ENCODE measurements at regions not wholly inside any gene's neighbourhood (a gene's known extent, or its start where the extent isn't known, plus 50 kb on each side); places are given as distances from the start of the nearest gene placed in this dataset.

DNA sequence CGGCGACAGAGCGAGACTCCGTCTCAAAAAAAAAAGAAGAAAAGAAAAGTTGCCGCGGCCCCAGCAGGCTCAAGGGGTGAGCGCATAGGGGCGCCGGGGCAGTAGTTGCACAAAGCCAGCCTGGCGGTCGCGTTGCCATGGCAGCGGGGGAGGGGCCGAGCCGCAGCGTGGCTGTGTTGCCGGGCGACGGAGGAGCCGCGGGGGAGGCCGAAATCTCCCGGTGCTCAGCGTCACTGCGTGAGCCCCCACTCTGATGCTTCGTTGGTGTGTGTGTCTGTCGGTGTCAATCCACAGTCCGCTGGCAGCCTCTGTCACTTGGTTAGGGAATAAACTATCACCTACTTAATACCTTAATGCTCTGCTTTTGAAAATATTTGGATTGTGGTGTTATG, 82.9 kb upstream of the C1QTNF9B start:
- DNase-seq (ENCODE audit: low read depth in 3 of 3, low spot score in 1 of 3) = peak; percentile 56 to 78 (median 58)

DNA sequence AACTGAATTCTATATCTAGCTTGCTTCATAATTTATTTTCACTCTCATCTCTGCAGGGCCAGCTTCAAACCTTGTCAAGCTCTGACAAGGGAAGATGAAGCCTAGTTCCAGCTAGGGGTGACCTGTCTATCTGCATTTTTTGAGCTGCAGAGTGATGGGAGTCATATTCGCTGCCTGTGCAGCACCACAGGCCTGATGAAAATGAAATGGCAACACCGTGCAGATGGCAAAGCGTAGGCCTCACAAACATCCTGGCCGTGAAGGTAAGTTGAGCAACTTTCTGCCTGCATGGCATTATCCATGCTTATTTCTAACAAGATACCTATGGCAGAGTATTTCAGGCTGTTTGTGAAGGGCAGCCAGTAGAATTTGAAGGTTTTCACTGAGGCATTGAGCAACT, 86.4 kb upstream of the C1QTNF9B start:
- DNase-seq (ENCODE audit: low read depth in 3 of 3, low spot score in 1 of 3) = no peak

DNA sequence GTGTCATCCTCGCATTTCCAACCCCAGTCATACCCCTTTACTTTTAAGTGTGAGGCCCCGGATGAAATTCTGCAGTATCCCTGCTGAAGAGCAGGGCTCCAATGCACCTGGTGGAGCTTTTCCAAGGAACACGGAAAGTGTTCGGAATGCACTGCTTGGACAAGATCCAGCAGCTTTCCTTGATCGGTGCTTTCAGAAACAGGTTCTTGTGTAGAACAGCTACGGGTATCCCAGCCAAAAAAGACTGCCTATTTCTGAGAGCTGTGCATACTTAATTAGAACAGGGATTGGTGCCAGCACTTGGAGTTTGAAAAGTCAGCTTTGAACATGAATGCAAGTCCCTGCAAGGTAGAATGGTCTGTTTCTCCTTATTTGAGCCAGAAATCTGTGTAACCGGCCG, 87.2 kb upstream of the C1QTNF9B start:
- DNase-seq (ENCODE audit: low read depth in 3 of 3, low spot score in 1 of 3) = no peak

DNA sequence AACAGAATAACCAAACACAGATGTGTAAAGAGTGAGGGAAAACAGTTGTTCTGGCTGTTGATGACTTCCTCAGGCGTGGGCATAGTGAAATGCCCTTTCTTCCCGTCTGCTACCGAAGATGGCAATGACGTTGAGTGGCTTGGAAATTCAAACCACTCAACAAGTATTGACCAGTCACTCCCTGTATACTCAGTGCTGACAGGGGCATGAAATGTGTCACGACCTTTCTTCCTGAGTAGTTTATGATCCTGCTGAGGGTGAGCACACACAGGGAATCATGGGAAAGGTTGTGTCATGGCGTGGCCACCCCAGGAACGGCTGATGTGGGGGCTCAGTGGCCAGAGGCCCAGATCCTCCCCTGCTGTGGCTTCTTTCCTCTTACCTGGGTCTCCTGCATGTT, 87.8 kb upstream of the C1QTNF9B start:
- no peak for DNase-seq (ENCODE audit: low read depth in 3 of 3, low spot score in 1 of 3)

DNA sequence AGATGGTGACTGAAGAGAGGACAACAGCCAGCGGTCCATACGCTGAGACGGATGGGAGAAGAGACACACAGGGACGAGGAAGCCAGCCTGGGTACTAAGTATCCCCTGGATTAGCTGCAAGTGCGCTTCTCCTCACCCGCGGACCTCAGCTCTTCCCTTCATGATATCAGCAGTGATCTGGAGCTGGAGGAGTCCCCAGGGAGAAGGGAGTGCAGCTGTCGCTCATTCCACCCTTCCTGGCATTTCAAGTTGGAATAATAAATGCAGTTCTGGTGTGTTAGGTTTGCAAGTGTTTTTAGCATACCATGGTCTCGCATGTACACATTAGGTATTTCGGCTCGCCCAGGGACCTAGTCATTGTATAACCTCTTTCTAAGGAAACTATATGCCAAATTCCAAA, 88.5 kb upstream of the C1QTNF9B start:
- DNase-seq (ENCODE audit: low read depth in 3 of 3, low spot score in 1 of 3) = no peak

DNA sequence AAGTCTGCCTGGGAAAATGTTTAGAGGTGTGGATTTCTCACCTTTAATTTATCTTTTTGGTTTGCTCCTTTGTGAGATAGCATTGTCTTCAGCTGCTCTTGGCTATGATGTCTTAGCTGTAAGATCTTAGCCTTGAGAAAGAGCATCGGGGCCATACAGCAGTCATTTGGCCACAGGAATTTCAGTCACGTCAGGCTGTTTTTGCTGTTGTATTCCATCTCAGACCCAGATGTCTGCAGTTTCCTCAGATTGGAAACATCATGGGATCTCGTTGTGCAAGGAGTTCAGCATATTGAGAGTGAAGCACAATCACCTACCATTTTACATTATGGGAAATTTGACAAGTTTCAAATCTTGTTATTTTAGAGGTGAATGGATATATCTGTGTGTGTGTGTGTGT, 89.3 kb upstream of the C1QTNF9B start:
- no peak for DNase-seq (ENCODE audit: low read depth in 3 of 3, low spot score in 1 of 3)

DNA sequence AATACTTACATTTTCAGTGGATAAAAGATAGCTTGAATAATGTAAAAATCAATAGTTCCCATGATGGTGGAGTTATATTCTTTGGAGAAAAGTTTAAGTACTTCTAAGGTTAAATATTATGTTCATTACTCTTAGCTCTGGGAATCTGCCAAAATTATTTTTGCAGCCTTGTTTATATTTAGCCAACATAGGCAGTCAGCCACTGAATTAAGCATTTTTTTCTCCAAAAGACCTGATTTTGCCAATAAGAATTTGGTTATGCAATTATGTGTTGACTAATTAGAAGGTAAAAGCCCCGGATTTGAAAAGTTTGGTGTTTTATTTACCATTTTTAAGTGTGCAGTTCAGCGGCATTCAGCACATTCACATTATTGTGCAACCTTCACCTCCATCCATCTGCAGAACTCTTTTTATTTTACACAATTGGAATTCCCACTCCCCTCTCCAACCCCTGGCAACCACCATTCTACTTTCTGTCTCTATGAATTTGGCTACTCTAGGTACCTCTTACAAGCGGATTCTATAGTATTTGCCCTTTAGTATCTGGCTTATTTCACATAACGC, 90.1 kb upstream of the C1QTNF9B start:
- no peak for DNase-seq (ENCODE audit: low read depth in 3 of 3, low spot score in 1 of 3)

DNA sequence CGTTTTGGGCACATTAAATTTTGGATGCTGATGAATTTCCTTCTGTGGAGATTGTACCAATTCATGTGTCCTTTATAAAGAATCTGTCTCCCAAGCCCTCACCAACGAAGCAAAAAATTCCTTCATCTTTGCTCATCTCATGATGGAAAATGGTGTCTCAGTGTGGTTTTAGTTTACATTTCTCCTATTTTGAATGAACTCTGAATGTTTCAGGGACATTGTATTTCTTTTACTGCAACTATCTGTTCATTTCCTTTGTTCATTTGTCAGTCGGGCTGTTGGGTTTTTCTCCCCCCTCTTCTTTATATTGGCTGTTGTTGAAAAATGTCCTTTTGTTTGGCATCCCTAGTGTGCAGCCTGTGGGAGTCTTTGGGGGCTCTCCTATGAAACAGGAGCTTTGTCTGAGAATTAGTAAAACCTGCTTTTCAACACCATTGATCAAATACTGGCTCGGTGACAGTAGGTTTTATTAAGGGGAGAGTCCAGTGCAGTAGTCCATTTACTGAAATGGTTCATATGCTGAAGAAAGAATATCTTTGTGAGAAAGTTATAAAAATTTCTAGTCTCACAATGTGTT, 91.3 kb upstream of the C1QTNF9B start:
- no peak for DNase-seq (ENCODE audit: low read depth in 3 of 3, low spot score in 1 of 3)

DNA sequence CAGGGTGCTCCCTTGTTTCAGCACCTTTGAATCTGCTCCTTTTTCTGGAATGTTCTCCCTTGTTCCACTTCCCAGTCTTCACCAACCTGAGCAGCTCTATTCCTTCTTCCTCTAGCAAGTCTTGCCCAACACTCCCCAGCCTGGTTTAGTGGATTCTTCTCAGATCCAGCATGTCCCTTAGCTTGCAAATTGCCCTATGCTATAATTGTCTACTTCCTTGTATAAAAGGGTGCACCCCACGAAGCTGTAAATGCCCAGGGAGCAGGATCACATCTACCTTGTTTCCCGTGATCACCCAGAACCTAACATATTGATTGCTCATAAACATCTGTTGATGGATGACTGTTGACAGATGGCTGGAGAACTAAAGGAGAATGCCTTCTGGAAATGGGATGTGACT, 93.2 kb upstream of the C1QTNF9B start:
- DNase-seq (ENCODE audit: low read depth in 3 of 3, low spot score in 1 of 3) = no peak

DNA sequence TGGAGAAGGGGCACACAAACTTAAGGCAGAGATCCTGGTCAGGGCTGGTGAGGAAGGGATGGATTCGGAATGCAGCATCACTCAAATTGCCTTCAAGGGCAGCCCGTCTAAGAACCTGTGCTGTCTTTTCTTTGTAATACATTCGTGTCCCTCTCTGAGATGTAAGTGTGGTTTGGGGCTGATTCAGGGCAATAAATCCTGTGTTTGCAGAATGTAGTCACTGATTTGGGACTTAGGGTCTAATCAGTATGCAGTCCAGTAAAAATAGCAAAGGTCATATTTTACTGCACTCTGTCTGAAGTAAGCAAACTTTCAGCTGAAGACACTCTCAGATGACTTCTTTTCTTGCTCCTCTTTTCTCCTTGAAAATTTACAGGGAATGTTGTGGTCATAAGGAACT, 93.8 kb upstream of the C1QTNF9B start:
- no peak for DNase-seq (ENCODE audit: low read depth in 3 of 3, low spot score in 1 of 3)

DNA sequence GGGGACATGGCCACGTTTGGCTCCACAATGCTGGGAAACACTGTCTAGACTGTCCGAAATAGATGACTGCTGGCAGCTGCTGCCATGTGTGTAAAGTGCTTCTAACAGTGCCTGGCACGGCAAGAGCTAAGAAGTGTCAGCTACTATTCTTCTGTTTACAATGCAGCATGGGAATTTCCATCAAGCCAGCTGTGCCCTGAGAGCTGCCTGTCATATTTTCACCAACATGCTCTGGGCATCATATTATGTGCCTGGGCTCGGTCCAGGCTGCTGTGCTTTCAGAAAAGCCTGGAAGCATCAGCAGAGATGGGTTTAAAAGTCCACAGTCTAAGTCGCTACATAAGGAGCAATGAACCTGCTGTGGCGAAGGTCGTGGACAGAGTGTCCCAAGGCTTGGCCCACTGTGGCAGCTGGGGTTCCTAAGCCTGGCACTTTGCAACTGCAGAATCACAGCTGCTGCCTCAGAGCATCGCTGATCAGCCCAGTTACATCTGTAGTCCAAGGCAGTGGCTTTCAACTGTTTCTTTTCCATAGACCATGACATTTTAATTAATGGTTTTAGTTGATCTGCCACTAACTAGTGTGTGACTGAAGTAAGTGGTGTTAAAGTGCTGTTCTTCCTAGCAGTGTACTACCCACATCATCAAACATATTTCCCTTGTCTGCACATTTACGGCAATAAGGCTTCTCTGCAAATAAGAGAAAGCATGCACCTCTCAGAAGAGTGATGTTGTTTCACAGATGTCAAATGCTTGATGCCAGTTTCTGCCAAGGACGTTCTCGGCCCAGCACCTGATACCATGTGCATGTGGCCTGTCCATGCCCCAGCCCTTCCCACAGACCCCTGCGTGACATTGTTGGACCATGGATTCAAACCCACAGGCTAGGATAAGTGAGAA, 95.7 kb upstream of the C1QTNF9B start:
- no peak for DNase-seq (ENCODE audit: low read depth in 3 of 3, low spot score in 1 of 3)

DNA sequence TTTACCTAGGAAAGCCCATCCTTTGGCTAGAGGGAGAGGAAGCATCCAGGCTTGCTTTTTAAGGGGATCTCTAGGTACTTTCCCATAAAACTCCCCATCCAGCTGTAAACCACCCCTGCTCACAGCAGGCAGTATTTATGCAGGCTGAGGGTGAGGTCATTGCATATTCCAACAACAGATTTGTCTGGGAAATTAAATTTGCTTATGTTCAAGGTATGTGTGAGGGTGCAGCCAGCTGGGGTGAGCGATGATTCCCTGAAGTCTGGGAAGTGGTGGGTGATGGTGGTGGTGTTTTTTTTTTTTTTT, 96.3 kb upstream of the C1QTNF9B start:
- DNase-seq (ENCODE audit: low read depth in 3 of 3, low spot score in 1 of 3) = no peak

DNA sequence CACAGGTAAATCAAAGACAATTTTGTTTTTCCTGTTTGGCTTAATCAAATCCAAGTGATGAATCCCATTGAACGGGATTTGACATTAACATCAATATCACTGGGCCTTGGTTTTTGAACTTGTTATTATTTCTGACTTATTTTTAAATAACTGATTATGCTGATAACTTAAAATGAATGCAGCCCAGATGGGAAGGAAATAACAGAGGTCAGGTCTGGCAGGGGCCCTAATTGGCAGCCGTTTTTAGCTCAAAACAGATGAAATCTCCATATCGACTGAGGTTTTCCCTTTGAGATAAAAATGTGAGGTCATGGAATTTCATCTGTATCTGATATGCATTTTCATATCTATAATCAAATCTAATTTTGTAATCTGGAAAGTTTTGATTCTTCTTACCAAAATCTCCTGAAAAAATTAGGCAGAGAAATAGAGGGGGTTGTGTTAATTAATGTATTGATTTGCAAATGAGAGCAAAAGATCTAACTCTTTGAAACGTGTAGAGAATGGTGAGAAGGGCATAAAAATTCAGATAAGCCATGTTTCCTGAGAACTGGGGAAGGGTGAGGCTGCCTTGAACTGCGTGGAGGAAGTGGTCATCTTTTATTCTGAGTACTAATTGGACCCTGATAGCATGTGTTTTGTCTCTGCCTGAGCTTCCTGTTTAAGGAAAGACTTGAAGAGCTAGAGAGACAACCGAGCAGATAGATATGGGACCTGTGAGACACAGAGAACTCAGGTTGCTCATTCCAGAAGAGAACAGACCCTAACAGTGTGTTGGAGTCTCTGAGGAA, 98.2 kb upstream of the C1QTNF9B start:
- DNase-seq (ENCODE audit: low read depth in 3 of 3, low spot score in 1 of 3) = no peak

DNA sequence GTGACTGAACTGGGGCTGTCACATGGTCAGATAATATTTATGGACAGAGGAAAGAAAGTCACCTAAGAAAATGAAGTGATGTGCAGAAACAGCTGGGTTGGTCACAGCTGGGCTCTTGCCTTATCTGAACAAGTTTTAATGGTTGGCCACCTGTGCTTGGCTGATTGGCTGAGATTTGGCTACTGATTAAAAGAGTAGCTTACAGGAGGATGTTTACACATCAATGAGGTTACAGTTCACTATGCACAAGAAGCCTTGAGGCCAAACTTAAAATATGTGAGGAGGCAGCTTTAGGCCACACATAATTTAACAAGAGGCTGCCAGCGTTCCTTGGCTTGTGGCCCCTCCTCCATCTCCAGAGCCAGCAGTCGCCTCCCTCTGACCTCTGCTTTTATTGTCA, 99.2 kb upstream of the C1QTNF9B start:
- no peak for DNase-seq (ENCODE audit: low read depth in 3 of 3, low spot score in 1 of 3)

DNA sequence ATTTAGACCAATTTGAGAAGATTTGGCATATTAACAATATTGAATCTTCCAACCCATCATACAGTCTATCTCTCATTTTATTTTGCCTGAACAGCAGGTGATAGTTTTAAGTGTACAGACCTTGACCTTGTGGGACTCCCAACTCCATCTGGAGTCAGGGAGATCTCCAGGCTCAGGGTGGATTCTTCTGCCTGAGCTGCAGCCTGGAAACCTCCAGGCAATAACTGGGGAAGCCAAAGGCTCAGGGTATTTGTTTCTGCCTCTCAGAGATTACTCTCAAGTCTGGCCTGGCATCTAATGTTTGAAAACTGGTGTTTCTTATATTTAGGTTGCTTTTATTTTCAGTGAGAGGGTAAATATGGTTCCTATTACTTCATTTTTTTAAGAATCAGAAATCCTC, 102.1 kb upstream of the C1QTNF9B start:
- no peak for DNase-seq (ENCODE audit: low read depth in 3 of 3, low spot score in 1 of 3)

DNA sequence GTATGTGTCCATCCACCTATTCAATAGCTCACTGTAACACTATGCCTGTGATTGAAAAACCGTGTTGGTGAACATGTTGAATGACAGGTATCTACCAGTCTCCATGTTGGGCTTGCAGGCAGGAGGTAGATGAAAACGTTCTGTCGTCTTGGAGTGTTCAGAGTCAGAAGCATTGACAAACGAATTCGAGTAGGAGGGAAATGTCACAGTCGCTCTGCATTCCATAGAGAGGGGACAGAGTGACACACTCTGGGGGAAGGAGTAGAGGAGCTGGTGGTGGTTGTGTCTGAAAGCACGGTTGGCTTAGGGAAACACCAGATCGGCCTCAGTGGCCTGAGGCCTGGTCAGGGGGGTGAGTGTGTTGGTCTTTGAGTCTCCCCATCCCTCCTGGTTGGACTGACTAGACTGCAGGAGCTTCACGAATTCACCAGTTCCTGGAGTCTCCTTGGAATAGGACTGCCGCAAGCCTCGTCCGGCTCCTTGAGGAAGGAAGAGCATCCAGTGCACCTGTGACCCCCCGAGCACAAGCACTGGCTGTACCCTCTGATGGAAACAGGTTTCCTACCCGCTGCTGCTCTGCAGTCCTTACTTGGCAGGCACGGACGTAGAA, 105.0 kb upstream of the C1QTNF9B start:
- DNase-seq (ENCODE audit: low read depth in 3 of 3, low spot score in 1 of 3) = no peak

DNA sequence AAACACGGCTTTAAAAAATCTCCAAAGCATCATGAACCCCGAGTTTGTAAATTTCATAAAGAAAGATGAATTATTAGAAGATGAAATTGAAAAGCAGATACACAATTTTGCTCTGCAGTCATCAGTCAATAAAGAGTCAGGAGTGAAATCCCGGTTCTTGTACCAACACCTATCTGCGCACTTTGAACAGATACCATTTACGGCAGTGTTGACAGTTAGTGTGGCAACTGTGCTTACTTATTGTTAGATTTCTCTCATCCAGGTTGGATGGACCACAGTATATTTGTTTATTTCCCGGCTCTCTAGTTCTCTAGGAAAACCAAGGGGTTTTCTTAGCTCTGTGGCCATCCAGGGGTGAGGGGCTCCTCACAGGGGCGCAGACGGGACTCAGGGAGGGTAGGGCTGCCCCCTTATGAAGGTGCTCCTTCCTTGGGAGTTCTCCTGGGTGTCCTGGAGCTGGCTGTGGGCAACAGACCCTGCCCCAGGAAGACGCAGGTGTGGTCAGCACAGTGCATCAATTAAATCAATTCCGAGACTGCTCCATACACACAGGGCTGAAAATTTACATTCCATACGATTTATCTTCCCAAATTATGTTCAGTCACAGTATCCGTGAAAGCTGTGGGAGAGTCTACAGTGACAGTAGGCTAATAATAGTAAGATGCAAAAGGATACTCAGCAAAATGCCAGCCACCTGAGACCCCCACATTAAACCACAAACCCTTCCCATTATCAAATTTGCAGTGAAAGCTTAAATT, 107.0 kb upstream of the C1QTNF9B start:
- DNase-seq (ENCODE audit: low read depth in 3 of 3, low spot score in 1 of 3) = no peak

DNA sequence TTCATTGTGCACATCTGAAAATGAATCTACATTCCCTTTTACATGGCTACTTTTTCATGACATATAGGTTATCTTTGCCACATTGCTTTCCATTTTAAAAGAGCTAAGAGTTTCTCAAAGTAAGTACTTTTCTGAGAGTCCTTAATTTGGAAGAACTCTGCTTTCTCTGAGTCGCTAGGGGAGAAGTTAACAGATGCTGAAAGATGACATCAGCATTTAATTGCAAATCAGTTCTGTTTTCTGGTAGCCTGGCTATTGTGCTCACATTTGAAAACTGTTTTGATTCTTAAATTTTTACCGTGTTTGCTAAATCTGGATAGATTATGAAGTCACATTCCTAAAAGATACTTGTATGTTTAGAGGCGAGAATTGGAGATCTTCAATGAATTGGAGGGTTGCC, 107.7 kb upstream of the C1QTNF9B start:
- DNase-seq (ENCODE audit: low read depth in 3 of 3, low spot score in 1 of 3) = no peak

DNA sequence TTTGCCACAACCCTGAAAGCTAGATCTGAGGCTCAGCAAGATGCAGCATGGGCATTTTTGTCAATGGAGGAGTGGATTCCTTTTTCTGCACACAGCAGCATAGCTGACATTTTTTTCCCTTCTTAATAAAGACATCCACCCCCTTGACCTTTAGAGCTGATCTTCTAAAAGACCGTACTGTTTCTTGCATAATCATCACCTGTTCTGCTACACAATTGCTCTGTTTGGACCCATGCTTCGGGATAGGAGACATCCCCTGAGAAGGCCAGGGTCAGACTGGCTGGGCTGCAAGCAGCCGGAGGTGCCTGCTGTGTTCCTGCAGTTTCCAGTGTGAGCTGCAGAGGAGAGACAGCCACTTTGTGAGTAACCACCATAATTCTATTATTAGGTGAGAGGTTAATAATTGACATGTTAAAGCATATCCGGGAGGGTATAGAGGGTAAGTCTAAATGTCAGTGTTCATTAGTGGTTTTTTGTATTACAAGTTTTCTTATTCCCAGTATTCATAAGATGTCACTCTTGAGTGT, 108.5 kb upstream of the C1QTNF9B start:
- no peak for DNase-seq (ENCODE audit: low read depth in 3 of 3, low spot score in 1 of 3)

DNA sequence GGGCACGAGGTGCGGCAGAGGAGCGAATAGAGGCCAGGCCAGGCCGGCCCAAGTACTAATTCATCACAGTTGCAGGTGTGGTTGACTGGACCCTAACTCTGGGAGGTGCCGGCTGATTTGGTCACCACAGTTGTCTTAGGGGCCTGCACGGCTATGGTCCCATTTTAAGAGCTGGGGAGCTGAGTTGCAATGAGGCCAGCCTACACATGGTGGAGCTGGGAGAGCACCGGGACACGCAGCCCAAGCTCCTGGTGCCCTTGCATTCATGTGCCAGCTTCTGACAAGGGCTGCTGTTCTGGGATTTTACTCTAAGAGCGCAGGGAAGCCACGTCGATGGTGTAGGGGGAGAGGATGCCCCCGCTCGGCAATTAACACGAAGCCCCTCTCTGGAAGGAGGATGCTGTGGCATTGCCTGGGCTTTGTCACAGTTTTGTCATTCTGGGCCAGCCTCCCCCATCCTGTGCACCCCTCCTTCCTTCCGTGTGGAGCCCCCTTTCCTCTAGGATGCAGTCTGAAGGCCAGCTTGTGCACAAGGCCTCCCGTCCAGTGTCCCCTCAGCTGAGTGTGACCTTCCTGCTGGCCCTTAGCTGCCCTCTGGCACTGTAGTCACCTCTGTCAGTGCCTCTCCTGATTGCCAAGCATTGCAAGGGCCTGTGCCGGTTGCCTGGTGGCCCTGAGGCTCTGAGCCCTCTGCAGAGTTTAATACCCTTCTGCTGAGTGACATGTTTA, 109.4 kb upstream of the C1QTNF9B start:
- no peak for DNase-seq (ENCODE audit: low read depth in 3 of 3, low spot score in 1 of 3)
